HepG2 (cell line): ENCODE measurements at regions not wholly inside any gene's neighbourhood (a gene's known extent, or its start where the extent isn't known, plus 50 kb on each side); places are given as distances from the start of the nearest gene placed in this dataset.

ENCODE experiments used
- ARNTL ChIP-seq: sonication (generic); formaldehyde crosslinking; IDR thresholded peaks from 2 replicates; pipeline ENCODE4 v1.4.0; 2020; ENCODE audit warnings: mild to moderate bottlenecking, missing genetic modification reagents
- BRD4 ChIP-seq: sonication (generic); formaldehyde crosslinking; IDR thresholded peaks from 2 replicates; pipeline ENCODE4 v1.4.0; 2020; ENCODE audit warnings: missing genetic modification reagents
- CEBPG ChIP-seq: IDR thresholded peaks from 2 replicates; pipeline ENCODE4 v1.6.1; 2016
- CTCF ChIP-seq: sonication (generic); formaldehyde crosslinking; IDR thresholded peaks from 2 replicates; pipeline ENCODE4 v1.5.0; 2020; ENCODE audit warnings: mild to moderate bottlenecking, missing genetic modification reagents, moderate library complexity
- EP300 ChIP-seq, 3 experiments: sonication (generic) in 1 of 3; formaldehyde crosslinking in 1 of 3; IDR thresholded peaks; 2 replicates each; pipeline versions ENCODE4 v1.5.1 to v1.6.1; 2011 to 2020; ENCODE audit warnings: low read depth in 2 of 3, low read length in 2 of 3, borderline replicate concordance in 1 of 3, improper control_type of control experiment in 1 of 3, mild to moderate bottlenecking in 1 of 3, missing genetic modification reagents in 1 of 3, moderate library complexity in 1 of 3
- EZH2 ChIP-seq: conservative IDR thresholded peaks from 2 replicates; pipeline ENCODE4 v1.6.1; 2012; ENCODE audit warnings: mild to moderate bottlenecking, low read depth, low read length, moderate library complexity
- HNRNPH1 ChIP-seq: fragments of 200-400 bp; formaldehyde crosslinking; optimal IDR thresholded peaks from 2 replicates; pipeline ENCODE3; 2017; ENCODE audit warnings: mild to moderate bottlenecking, low read depth, low read length
- MTF1 ChIP-seq: sonication (generic); formaldehyde crosslinking; IDR thresholded peaks from 2 replicates; pipeline ENCODE4 v1.5.0; 2020; ENCODE audit warnings: missing genetic modification reagents
- RAD51 ChIP-seq: fragments of 450-650 bp; IDR thresholded peaks from 2 replicates; pipeline ENCODE4 v1.6.1; 2016; ENCODE audit warnings: borderline replicate concordance
- SAFB2 ChIP-seq: sonication (generic); formaldehyde crosslinking; IDR thresholded peaks from 2 replicates; pipeline ENCODE4 v1.5.1; 2020; ENCODE audit warnings: missing genetic modification reagents, low read depth, mild to moderate bottlenecking, borderline replicate concordance
- SNAPC5 ChIP-seq: sonication (generic); formaldehyde crosslinking; IDR thresholded peaks from 2 replicates; pipeline ENCODE4 v1.8.1; 2023; ENCODE audit warnings: mild to moderate bottlenecking, missing genetic modification reagents, borderline replicate concordance
- ZBTB39 ChIP-seq: sonication (generic); formaldehyde crosslinking; IDR thresholded peaks from 2 replicates; pipeline ENCODE4 v1.5.0; 2020; ENCODE audit warnings: missing genetic modification reagents
- ZZZ3 ChIP-seq: sonication (generic); formaldehyde crosslinking; IDR thresholded peaks from 2 replicates; pipeline ENCODE4 v1.4.0; 2020; ENCODE audit warnings: missing genetic modification reagents, mild to moderate bottlenecking, borderline replicate concordance

- TF ChIP-seq CTCF (CRISPR knock-in tag) (no peak), RAD51 (no peak), ZZZ3 (no peak), BRD4 (no peak), ARNTL (CRISPR knock-in tag) (no peak), EP300 (IDR thresholded peaks at IDR 0.05; ENCODE audit: low read depth in 2 of 2, low read length in 2 of 2) (no peak), EP300 (CRISPR knock-in tag; IDR thresholded peaks at IDR 0.05; ENCODE audit: borderline replicate concordance) (no peak), SNAPC5 (CRISPR knock-in tag) (no peak), CEBPG (CRISPR knock-in tag) (no peak), EZH2 (no peak), SAFB2 (no peak), MTF1 (CRISPR knock-in tag) (no peak), ZBTB39 (CRISPR knock-in tag) (no peak), HNRNPH1 (no peak)
Measured at GRCh38 chr11:87908086-87908485, 267.2 kb downstream of the RAB38 start.
